ENCODE measurements at regions not wholly inside any gene's neighbourhood (a gene's known extent, or its start where the extent isn't known, plus 50 kb on each side); places are given as distances from the start of the nearest gene placed in this dataset.

- no peak for DNase-seq
- Mint-ChIP-seq H3K4me1 (ENCODE audit: low read depth) (0 out of 2 replicates have a peak, but pooled peaks cover 6% of the 10 kb centered on the region), H3K27me3 (ENCODE audit: insufficient read depth) (peaks cover 40% of the 10 kb centered on the region), H3K4me3 (no peak overlapping the region), H3K9me3 (no peaks in the 10 kb centered on the region), H3K27ac (no peak overlapping the region), H3K36me3 (ENCODE audit: low read depth) (no peaks in the 10 kb centered on the region)
- TF ChIP-seq CTCF (IDR thresholded peaks at IDR 0.05) = no peak
Observed at GRCh38 chrX:2582667-2583066, 81.9 kb upstream of the DHRSX start.

- H3K27ac Mint-ChIP-seq = no peak overlapping the region
- peaks cover 12% of the 10 kb centered on the region for H3K4me1 Mint-ChIP-seq (ENCODE audit: low read depth)
- DNase-seq = no peak
Observed at GRCh38 chrX:2581296-2581695, 80.5 kb upstream of the DHRSX start.

GRCh38 chrX:2578864-2579263, 78.1 kb upstream of the DHRSX start:
- Mint-ChIP-seq H3K4me1 (ENCODE audit: low read depth) (peaks cover 12% of the 10 kb centered on the region), H3K9me3 (no peaks in the 10 kb centered on the region), H3K27me3 (ENCODE audit: insufficient read depth) (peaks cover 28% of the 10 kb centered on the region), H3K4me3 (no peak overlapping the region), H3K27ac (no peak overlapping the region), H3K36me3 (ENCODE audit: low read depth) (no peaks in the 10 kb centered on the region)
- DNase-seq = no peak
- TF ChIP-seq CTCF (IDR thresholded peaks at IDR 0.05) = no peak

More at GRCh38 chrX:2581296-2581695, 80.5 kb upstream of the DHRSX start:
- H3K27me3 Mint-ChIP-seq (ENCODE audit: insufficient read depth) = peaks cover 42% of the 10 kb centered on the region
- no peak overlapping the region for H3K4me3 Mint-ChIP-seq
- H3K36me3 Mint-ChIP-seq (ENCODE audit: low read depth) = no peaks in the 10 kb centered on the region
- no peak for TF ChIP-seq CTCF (IDR thresholded peaks at IDR 0.05)
- H3K9me3 Mint-ChIP-seq = no peaks in the 10 kb centered on the region

- H3K4me1 Mint-ChIP-seq (ENCODE audit: low read depth) = peaks cover 13% of the 10 kb centered on the region
- H3K27me3 Mint-ChIP-seq (ENCODE audit: insufficient read depth) = peaks cover 26% of the 10 kb centered on the region
- no peak for TF ChIP-seq CTCF (IDR thresholded peaks at IDR 0.05)
- no peak overlapping the region for H3K4me3 Mint-ChIP-seq
- H3K36me3 Mint-ChIP-seq (ENCODE audit: low read depth) = no peaks in the 10 kb centered on the region
- H3K27ac Mint-ChIP-seq = no peak overlapping the region
- no peaks in the 10 kb centered on the region for H3K9me3 Mint-ChIP-seq
- DNase-seq = no peak
Observed at GRCh38 chrX:2577844-2578466, 77.2 kb upstream of the DHRSX start.

- peak; percentile 18 for DNase-seq
- TF ChIP-seq CTCF (IDR thresholded peaks at IDR 0.05) = no peak
- Mint-ChIP-seq H3K27me3 (ENCODE audit: insufficient read depth) (peaks cover 16% of the 10 kb centered on the region), H3K4me1 (ENCODE audit: low read depth) (peaks cover 17% of the 10 kb centered on the region), H3K9me3 (no peaks in the 10 kb centered on the region), H3K4me3 (no peak overlapping the region), H3K27ac (no peak overlapping the region), H3K36me3 (ENCODE audit: low read depth) (no peaks in the 10 kb centered on the region)
Observed at GRCh38 chrX:2576793-2577192, 76.0 kb upstream of the DHRSX start.
